WTC11 (cell line): ENCODE measurements at regions not wholly inside any gene's neighbourhood (a gene's known extent, or its start where the extent isn't known, plus 50 kb on each side); places are given as distances from the start of the nearest gene placed in this dataset.

Source experiments
- CTCF ChIP-seq: fragments of 200-600 bp; IDR thresholded peaks from 2 replicates; pipeline ENCODE4 v1.8.0; 2022; ENCODE audit warnings: antibody characterized with exemption
- E2F4 ChIP-seq: sonication (generic); formaldehyde crosslinking; IDR thresholded peaks from 2 replicates; pipeline ENCODE4 v1.8.1; 2022; ENCODE audit warnings: low read depth, mild to moderate bottlenecking, moderate library complexity, missing genetic modification reagents, borderline replicate concordance
- ESRRA ChIP-seq: sonication (generic); formaldehyde crosslinking; IDR thresholded peaks from 2 replicates; pipeline ENCODE4 v1.8.1; 2022; ENCODE audit warnings: mild to moderate bottlenecking, missing genetic modification reagents, borderline replicate concordance
- FOXP1 ChIP-seq: sonication (generic); formaldehyde crosslinking; IDR thresholded peaks from 2 replicates; pipeline ENCODE4 v1.8.0; 2022; ENCODE audit warnings: missing genetic modification reagents, mild to moderate bottlenecking, moderate library complexity, borderline replicate concordance
- JAZF1 ChIP-seq: fragments of 250-450 bp; sonication (Bioruptor Pico); IDR thresholded peaks from 2 replicates; pipeline ENCODE4 v1.9.0; 2021; ENCODE audit warnings: moderate library complexity, mild to moderate bottlenecking, inconsistent platforms
- MXD4 ChIP-seq: fragments of 250-450 bp; sonication (Bioruptor Pico); IDR thresholded peaks from 2 replicates; pipeline ENCODE4 v1.8.0; 2021; ENCODE audit warnings: mild to moderate bottlenecking, moderate library complexity, borderline replicate concordance
- MYBL2 ChIP-seq: sonication (generic); formaldehyde crosslinking; IDR thresholded peaks from 2 replicates; pipeline ENCODE4 v1.8.1; 2023; ENCODE audit warnings: mild to moderate bottlenecking, moderate library complexity, missing genetic modification reagents
- NFYB ChIP-seq: sonication (generic); formaldehyde crosslinking; conservative IDR thresholded peaks from 2 replicates; pipeline ENCODE4 v1.8.0; 2022; ENCODE audit warnings: low read depth, missing genetic modification reagents
- NR2C2 ChIP-seq: sonication (generic); formaldehyde crosslinking; IDR thresholded peaks from 2 replicates; pipeline ENCODE4 v1.8.0; 2022; ENCODE audit warnings: mild to moderate bottlenecking, missing genetic modification reagents
- PRDM15 ChIP-seq: sonication (generic); formaldehyde crosslinking; IDR thresholded peaks from 2 replicates; pipeline ENCODE4 v1.8.0; 2022; ENCODE audit warnings: missing genetic modification reagents
- TCF7 ChIP-seq: sonication (generic); formaldehyde crosslinking; IDR thresholded peaks from 2 replicates; pipeline ENCODE4 v1.8.0; 2022; ENCODE audit warnings: mild to moderate bottlenecking, low read depth, missing genetic modification reagents, moderate library complexity
- ZBTB43 ChIP-seq: sonication (generic); formaldehyde crosslinking; IDR thresholded peaks from 2 replicates; pipeline ENCODE4 v1.8.1; 2023; ENCODE audit warnings: mild to moderate bottlenecking, missing genetic modification reagents
- ZNF281 ChIP-seq: sonication (generic); formaldehyde crosslinking; IDR thresholded peaks from 2 replicates; pipeline ENCODE4 v1.8.0; 2023; ENCODE audit warnings: mild to moderate bottlenecking, missing genetic modification reagents
- ZNF512 ChIP-seq: sonication (generic); formaldehyde crosslinking; IDR thresholded peaks from 2 replicates; pipeline ENCODE4 v1.8.1; 2022; ENCODE audit warnings: missing genetic modification reagents, borderline replicate concordance

- TF ChIP-seq MYBL2: no peak
- TF ChIP-seq CTCF: no peak
- no peak for TF ChIP-seq JAZF1
- no peak for TF ChIP-seq ZBTB43
- TF ChIP-seq NFYB (CRISPR knock-in tag): no peak
- TF ChIP-seq NR2C2 (CRISPR knock-in tag): no peak
- TF ChIP-seq E2F4 (CRISPR knock-in tag): no peak
- TF ChIP-seq FOXP1 (CRISPR knock-in tag): no peak
- TF ChIP-seq ESRRA (CRISPR knock-in tag): no peak
- no peak for TF ChIP-seq MXD4
- no peak for TF ChIP-seq ZNF512 (CRISPR knock-in tag)
- TF ChIP-seq ZNF281: no peak
- TF ChIP-seq TCF7: no peak
- no peak for TF ChIP-seq PRDM15 (CRISPR knock-in tag)
These were observed 109.9 kb upstream of the CADM1 start for GRCh38 chr11:115613986-115614632.
